ENCODE measurements at regions not wholly inside any gene's neighbourhood (a gene's known extent, or its start where the extent isn't known, plus 50 kb on each side); places are given as distances from the start of the nearest gene placed in this dataset.

- no peak for DNase-seq (ENCODE audit: unreplicated experiment)
- no peak for TF ChIP-seq CTCF (IDR thresholded peaks at IDR 0.05; ENCODE audit: unreplicated experiment)
- ChIA-PET CTCF (interaction anchor here (1.1 kb wide), 1 partner anchor 14 kb away, joined by 5 read pairs; no protein-coding TSS in a partner anchor), POLR2A (no interaction called here)
- BruUV-seq (replicated peaks), result no TSS peak
- intact Hi-C loops (cut with micrococcal nuclease), result no loop called here
- Mint-ChIP-seq H3K36me3 (ENCODE audit: insufficient read depth, unreplicated experiment) (no peaks in the 10 kb centered on the region), H3K27me3 (ENCODE audit: insufficient read depth, unreplicated experiment) (peaks cover 55% of the 10 kb centered on the region), H3K4me1 (ENCODE audit: insufficient read depth, unreplicated experiment) (no peaks in the 10 kb centered on the region), H3K27ac (ENCODE audit: low read depth, unreplicated experiment) (no peak overlapping the region), H3K4me3 (ENCODE audit: unreplicated experiment) (no peak overlapping the region), H3K9me3 (ENCODE audit: unreplicated experiment) (no peaks in the 10 kb centered on the region)
These were observed 107.5 kb downstream of the ACER2 start for GRCh38 chr9:19516348-19516747.

GRCh38 chr9:19513671-19514275, 105.0 kb downstream of the ACER2 start:
- Mint-ChIP-seq H3K27me3 (ENCODE audit: insufficient read depth, unreplicated experiment) (peaks cover 52% of the 10 kb centered on the region), H3K9me3 (ENCODE audit: unreplicated experiment) (no peaks in the 10 kb centered on the region), H3K4me1 (ENCODE audit: insufficient read depth, unreplicated experiment) (no peaks in the 10 kb centered on the region), H3K27ac (ENCODE audit: low read depth, unreplicated experiment) (no peak overlapping the region), H3K4me3 (ENCODE audit: unreplicated experiment) (no peak overlapping the region), H3K36me3 (ENCODE audit: insufficient read depth, unreplicated experiment) (no peaks in the 10 kb centered on the region)
- intact Hi-C loops (cut with micrococcal nuclease), result no loop called here
- CTCF ChIA-PET, result interaction anchor here (0.7 to 1.5 kb wide), 2 partner anchors 49 to 1705 kb away, joined by 3 read pairs; no protein-coding TSS in a partner anchor
- TF ChIP-seq CTCF (IDR thresholded peaks at IDR 0.05; ENCODE audit: unreplicated experiment), result no peak
- DNase-seq (ENCODE audit: unreplicated experiment), result no peak
- POLR2A ChIA-PET, result no interaction called here
- no TSS peak for BruUV-seq (replicated peaks)

- Mint-ChIP-seq H3K4me1 (ENCODE audit: insufficient read depth, unreplicated experiment) (no peaks in the 10 kb centered on the region), H3K9me3 (ENCODE audit: unreplicated experiment) (no peaks in the 10 kb centered on the region), H3K27me3 (ENCODE audit: insufficient read depth, unreplicated experiment) (peaks cover 42% of the 10 kb centered on the region), H3K27ac (ENCODE audit: low read depth, unreplicated experiment) (no peak overlapping the region), H3K4me3 (ENCODE audit: unreplicated experiment) (no peak overlapping the region), H3K36me3 (ENCODE audit: insufficient read depth, unreplicated experiment) (no peaks in the 10 kb centered on the region)
- intact Hi-C loops (cut with micrococcal nuclease), result no loop called here
- CTCF ChIA-PET, result interaction anchor here (0.5 to 1.2 kb wide), 3 partner anchors 18 to 1980 kb away, joined by 3 to 4 read pairs (median 3); no protein-coding TSS in a partner anchor
- no peak for TF ChIP-seq CTCF (IDR thresholded peaks at IDR 0.05; ENCODE audit: unreplicated experiment)
- POLR2A ChIA-PET, result no interaction called here
- no peak for DNase-seq (ENCODE audit: unreplicated experiment)
- no TSS peak for BruUV-seq (replicated peaks)
These were observed 103.5 kb downstream of the ACER2 start for GRCh38 chr9:19512103-19512832.

- Mint-ChIP-seq H3K36me3 (ENCODE audit: insufficient read depth, unreplicated experiment) (no peaks in the 10 kb centered on the region), H3K4me1 (ENCODE audit: insufficient read depth, unreplicated experiment) (no peaks in the 10 kb centered on the region), H3K9me3 (ENCODE audit: unreplicated experiment) (no peaks in the 10 kb centered on the region), H3K4me3 (ENCODE audit: unreplicated experiment) (no peak overlapping the region), H3K27ac (ENCODE audit: low read depth, unreplicated experiment) (no peak overlapping the region), H3K27me3 (ENCODE audit: insufficient read depth, unreplicated experiment) (peaks cover 36% of the 10 kb centered on the region)
- no TSS peak for BruUV-seq (replicated peaks)
- POLR2A ChIA-PET, result no interaction called here
- no peak for DNase-seq (ENCODE audit: unreplicated experiment)
- no peak for TF ChIP-seq CTCF (IDR thresholded peaks at IDR 0.05; ENCODE audit: unreplicated experiment)
- intact Hi-C loops (cut with micrococcal nuclease), result no loop called here
- CTCF ChIA-PET, result interaction anchor here (0.5 to 1.2 kb wide), 3 partner anchors 19 to 1979 kb away, joined by 3 to 4 read pairs (median 3); no protein-coding TSS in a partner anchor
These were observed 102.9 kb downstream of the ACER2 start for GRCh38 chr9:19511694-19512093.
